ENCODE measurements at regions not wholly inside any gene's neighbourhood (a gene's known extent, or its start where the extent isn't known, plus 50 kb on each side); places are given as distances from the start of the nearest gene placed in this dataset.
"Not testable (repeated sequence)": the region's sequence is repeated elsewhere in the genome, so short reads cannot be mapped to it uniquely, and the experiment has no call there.

DNA sequence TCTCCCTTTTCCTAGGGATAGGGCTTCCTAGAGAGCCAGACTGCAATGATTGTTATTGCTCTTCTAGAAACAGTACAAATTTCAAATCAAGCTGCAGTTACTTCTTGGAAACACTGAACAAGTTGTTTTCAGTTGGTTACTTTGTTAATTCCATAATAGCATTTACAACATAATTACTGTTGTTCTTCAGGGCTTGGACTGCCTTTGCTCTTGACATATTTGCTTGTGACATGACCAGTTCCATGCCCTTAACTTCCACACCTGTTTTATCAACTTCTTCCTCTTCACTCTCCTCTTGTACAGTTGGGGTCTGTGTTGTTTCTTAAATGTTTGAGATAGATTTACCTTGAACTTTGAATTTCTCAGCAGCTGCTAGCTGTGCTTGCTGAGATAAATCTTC is 104.4 kb downstream of the SEC23IP start:
- DNase-seq = no peak

DNA sequence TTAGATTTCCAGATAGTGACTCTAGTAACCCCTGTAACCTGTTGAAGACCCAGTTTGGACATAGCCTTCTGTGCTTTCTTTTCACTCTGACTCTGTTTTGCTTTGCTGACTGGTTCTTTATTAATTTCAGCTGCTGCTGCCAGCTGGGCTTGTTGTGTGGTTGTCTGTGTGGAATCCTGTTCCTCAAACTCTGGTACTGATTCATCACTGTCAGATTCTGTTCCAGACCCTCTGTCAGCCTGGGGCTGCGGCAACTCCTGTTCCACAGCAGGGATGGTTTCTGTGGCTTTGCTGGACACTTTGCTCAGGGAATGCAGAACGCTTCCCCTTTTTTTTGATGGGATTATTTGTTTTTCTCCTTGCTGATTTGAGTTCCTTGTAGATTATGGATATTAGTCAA is 104.9 kb downstream of the SEC23IP start:
- DNase-seq = no peak

DNA sequence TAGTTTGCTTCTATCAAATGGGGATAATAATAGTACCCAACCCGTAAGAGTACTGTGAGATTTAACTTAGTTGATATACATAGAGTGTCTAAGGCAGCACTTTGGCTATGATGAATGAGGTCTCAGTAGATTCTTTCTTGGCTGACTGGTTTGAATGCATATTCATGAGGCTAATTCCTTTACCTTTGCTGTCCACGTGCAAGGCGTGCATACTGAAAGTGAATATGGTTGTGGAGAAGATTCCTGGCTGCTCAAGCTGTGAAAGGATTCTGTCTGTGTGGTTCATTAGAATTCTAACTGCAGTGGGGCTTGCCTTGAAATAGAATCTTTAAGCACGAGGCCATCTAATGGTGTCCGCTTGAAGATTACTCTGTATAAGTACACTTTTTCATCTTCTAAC is 110.3 kb downstream of the SEC23IP start:
- no peak for DNase-seq

DNA sequence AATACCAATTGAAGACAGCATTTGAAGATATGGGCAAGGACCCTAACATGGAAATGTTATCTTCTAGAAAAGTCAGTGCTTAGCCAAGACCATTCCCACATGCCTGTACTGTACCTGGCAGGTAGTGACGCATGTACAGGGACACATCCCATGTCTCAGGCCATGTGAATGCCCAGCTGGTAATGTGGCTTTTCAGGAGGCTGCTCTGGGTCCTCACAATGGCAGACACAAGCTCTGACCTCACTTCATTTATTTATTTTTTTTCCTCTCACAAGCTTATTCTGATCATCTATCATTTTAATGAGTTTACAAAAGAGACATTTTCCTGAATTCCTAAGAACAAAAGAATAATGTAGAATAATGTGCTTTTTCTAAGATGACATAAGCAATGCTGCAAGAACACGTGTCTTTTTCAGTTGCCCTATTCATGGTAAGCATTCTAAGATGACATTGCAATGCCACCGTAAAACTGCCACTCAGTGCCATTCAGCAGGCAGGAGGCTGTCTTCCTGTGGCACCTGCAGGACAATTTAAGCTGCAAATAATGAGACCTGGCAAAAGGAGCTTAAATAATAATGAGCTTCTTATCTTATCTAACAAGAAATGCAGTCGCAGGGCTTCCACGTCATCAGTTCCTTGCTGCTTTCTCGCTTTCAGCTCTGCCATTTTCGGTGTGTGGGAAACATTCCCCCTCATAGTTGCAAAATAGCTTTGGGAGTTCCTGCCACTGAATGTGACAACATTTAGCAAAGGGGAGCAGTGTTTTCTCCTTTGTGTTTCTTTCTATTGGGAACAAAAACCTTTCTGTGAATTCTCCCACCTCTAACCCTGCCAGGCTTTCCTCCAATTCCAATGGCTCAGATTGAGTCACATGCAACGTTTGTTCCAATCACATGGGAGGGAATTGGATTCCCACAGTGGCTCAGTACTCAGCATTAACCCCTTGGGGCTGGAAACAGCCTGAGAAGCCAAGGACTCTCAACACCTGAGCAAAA is 113.0 kb downstream of the SEC23IP start:
- no peak for DNase-seq

DNA sequence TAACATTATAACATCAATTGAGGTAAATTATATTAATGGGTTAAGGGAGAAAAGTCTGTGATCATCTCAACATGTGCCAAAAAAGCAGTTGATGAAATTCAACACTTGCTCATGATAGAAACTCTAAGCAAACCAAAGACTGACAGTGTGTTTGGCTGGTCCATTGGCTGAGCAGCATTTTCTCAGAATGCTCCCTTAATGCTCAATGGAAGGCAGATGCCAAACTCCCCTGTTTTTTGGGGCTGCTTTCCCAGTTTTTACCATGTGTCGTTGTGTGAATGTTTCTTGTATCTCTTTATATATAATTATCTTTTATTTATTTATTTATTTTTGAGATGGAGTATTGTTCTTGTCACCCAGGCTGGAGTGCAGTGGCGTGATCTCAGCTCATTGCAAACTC is 114.7 kb downstream of the SEC23IP start:
- DNase-seq = no peak

DNA sequence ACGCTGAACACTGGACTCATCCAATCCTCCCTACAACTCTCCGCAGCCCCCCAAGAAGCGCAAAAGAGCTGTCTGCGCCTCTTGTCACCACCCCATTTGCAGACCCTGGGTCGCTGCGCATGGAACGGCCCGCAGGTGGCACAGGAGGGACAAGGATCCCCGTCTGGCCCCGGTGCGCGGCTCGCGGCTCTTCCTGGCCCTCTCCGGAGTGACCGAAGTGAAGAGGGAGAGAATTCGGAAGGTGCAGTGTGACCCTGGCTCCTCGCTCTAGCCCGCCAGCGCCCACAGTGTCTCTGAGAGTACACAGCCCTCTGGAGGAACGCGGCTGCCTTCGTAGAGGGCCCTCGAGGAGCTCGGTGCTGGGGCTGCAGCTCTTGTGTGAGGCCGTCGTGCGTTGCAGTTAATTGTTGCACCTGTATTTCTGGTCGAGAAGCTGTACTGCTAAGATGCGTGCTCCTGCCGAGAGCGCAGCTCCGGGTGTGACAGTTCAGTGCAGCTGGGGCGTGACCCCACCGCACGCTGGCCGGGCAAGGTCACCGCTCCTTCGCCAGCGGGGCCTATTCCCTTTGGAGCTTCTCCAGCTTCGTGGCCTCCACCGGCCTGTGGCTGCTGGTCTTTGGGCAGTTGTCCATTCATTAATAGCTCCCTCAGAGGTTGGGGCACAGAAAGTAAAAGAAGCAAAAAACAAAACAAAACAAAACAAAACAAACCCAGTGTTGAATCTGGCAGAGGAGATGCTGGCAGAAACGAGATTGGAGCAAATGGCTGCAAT is 119.0 kb downstream of the SEC23IP start:
- DNase-seq = no peak

DNA sequence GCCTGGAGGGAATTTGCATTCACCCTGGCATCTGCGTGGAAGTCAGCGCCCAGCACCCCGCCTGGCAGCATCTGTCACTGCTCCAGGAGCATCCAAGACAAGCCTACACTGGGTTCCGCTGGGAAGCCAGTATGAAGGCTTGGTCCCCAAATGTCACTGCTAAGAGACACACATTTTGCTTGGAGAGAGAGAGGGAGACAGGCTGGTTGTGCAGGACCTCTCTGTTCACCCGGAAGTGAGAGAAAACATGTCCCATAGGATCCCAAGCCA is 119.5 kb downstream of the SEC23IP start:
- no peak for DNase-seq

DNA sequence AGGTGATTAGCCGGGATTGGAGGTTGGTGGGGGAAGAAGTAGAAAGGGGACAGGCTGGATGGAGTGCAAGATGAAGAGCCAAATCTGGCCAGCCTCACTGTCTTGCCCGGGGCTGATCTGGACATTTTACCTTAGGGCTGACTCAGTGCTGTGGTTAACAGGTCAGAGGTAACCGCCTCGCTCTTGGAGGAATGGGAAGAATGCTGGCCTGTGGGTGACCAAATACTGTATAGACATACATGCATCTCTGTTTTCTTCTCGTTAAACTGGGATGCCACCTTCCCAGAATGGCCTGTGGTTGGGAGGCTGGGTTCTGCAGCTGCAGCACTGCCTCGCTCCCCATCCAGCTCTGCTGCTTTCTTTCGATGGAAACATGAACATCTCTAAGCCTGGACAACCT is 120.0 kb downstream of the SEC23IP start:
- DNase-seq = no peak

DNA sequence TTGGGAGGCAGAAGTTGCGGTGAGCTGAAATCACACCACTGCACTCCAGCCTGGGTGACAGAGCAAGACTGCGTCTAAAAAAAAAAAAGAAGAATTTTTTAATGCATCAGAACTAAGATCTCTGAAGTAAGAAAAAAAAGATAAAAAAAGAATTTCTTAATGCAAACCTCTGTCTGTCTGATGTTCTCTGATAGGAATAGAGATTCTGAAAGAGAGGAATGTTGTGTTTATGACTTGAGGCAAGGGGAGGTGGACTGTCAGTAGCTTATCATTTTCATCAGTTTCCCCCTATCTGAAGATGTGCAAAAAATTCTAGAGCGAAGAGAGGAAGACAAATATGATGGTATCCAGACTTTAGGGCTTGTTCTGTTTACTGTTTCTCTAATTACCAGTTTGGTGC is 121.5 kb downstream of the SEC23IP start:
- no peak for DNase-seq

DNA sequence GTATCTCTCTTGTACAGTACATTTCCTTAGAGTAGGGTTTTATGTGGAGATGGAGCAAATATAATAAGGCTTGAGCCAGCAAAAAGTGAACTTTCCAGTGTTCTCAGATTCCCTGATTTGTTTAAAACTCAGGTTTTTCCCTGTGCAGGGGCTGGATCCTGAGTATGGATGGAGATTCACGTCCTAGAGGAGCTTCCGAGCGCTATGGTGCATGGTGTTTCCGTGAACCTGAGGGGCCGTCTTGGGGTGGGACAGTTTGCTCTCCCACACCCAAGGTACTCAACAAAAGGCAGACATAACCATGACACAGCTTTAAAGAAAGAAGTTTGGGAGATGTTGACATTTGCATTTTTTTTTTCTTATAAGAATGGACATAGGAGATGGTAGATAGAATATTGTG is 122.5 kb downstream of the SEC23IP start:
- no peak for DNase-seq

DNA sequence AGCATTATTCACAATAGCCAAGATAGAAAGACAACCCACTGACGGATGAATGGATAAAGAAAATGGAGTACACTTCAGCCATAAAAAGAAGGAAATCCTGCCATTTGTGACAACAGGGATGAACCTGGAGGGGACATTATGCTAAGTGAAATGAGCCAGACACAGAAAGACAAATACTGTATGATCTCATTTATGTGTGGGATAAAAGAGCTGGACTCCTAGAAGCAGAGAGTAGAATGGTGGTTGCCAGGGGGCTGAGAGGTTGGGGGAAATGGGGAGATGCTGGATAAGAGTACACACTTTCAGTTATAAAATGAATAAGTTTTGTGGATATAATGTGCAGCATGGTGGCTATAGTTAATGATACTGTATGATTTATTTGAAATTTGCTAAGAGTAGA is 124.4 kb downstream of the SEC23IP start:
- DNase-seq = no peak

DNA sequence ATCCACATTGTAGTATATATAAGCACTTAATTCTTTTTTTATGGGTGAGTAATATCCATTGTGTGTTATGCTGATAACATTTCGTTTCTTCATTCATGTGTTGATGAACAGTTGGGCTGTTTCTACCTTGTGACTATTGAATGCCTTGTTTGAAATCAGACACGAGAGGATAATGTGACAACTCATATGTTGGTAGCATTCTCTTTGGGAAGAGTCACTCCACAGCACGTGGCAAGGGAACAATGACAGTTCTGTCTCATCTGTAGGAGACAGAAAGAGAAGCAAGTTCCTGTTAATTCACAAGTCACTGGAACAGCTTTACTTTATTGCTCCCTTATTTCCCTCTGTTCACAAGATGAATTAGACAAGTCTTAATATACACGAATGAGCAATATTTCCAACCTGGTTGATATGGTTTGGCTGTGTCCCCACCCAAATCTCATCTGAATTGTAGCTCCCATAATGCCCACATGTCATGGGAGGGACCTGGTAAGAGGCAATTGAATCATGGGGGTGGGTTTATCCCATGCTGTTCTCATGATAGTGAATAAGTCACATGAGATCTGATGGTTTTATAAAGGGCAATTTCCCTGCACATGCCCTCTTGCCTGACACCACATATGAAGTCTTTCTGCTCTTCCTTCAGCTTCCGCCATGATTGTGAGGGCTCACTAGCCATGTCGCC is 125.3 kb downstream of the SEC23IP start:
- DNase-seq = no peak

DNA sequence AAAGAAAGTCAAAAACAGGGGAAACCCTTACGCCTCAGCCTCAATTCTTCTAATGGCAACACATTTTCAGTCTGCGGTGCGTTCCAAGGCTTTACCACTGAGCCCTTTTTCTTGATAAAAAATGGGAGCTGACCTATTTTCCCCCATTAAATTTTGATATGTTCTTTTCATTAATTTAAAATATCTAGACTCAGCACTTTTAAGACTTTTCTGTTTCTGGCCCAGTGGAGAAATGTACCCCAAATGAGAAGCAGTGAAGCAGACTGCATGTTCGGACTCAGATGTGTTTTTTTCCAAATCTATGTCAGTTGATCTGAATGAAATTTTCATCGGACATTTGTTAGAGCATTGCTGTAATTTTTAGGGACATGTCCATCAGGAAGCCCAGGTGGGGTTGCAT is 126.2 kb downstream of the SEC23IP start:
- no peak for DNase-seq

DNA sequence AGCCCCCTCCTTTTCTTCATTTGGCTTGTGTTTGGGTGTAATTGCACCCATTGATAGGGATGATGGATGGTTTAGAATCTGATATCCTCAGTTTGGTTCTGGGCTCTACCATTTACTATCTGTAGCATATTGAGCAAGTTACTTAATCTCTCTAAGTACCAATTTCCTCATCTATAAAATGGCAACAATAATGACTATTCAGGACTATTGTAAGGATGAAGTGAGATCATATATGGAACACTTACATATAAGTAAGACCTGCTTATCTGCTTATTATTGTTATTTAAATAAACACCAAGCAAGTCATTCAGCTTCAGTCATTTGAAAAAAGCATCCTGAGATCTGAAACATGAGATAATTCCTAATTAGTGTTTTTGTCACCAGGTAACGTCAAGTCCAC is 127.0 kb downstream of the SEC23IP start:
- DNase-seq = no peak

DNA sequence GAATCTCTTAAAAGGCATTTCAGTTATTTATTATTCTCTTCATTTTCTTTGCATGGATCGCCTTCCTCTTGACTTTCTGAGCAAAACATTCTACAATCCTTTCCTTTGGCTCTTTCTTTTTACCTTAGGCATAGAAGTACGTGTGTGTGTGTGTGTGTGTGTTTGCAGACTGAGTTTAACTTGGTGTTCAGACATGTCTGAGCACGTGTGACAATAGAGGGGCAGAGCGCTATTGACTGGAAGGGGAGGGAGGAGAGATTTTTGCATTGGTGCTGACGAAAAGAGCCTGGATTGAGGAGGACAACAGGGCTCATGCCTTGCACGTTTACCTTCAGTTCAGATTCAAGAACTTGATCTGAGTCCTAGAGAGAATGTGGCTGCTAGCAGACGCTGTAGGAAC is 129.8 kb downstream of the SEC23IP start:
- no peak for DNase-seq

DNA sequence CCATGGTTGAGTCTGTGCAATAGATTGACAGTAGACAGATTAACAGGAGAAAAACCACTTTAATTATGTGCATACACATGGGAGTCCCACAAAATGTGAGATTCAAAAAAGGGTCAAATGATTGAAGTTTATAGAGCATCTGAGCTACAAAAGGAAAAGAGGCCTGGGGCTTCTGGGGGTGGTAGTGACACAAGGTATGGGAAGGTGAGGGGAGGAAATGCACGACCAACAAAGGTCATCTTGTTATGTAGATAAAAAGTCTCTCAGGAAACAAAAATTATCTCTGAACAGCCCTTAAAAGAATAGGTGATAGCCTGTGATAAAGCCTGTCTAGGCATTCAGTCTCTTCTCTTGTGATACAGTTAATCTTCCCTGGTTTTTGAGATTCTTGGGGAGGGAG is 141.7 kb downstream of the SEC23IP start:
- DNase-seq = no peak

DNA sequence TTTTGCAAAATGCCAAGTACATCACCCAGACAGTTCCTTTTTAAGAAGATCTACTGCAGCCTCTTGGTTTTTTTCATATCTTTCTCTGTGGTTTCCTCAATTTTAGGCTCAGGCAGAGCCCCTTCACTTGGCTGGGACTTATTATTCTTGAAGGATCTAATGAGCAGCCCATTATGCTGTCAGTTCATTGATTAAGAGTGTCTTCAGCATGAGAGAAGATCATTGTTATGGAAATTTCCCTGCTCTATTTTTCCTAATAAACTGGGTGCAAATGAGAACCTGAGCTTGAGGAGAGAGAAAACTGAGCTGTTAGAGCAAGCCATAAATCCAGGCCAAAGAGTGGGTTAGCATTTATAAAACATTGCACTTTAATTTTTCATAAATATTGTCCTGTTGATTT is 146.5 kb downstream of the SEC23IP start:
- DNase-seq = no peak

DNA sequence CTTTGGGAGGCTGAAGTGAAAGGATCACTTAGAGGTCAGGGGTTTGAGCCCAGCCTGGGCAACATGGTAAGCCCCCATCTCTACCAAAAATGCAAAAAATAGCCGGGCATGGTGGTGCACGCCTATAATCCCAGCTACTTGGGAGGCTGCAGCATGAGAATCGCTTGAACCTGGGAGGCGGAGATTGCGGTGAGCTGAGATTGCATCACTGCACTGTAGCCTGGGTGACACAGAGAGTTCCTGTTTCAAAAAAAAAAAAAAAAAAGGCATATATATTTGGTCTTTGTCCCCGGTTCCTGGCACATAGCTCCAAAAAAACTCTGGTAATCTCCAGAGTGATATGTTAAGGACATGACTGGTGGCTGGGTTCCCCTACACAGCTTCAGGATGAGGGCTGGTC is 147.3 kb downstream of the SEC23IP start:
- DNase-seq = no peak

DNA sequence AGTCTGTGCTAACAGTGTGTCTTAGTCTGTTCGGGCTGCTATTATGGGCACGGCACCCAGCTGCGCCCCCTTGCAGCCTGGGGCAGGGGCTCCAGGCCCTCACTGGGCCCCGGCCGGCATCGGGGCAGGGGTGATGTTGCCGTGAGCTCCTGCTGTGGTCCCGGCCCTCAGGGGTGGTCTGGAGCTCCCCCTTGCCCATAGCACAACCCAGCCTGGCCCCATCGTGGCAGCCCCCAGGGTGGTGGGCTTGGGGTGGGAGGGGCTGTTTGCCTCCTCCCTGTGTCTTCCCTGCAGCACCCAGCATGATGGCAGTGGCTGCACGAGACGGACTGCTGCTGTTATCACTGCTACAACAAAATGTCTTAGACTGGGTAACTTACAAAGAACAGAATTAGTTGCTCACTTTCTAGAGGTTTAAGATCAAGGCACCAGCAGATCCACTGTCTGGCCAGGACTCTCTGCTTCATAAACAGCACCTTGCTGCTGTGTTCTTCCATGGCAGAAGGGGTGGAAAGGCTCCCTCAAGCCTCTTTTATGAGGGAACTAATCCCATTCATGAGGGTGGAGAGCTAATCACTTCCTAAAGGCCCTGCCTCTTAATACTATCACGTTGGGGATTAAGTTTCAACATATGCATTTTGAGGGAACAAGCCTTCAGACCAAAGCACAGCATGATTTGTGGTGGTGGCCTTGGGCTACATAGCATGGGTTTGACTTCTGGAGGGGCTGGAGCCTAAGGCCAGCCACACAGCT is 149.5 kb downstream of the SEC23IP start:
- DNase-seq = no peak

DNA sequence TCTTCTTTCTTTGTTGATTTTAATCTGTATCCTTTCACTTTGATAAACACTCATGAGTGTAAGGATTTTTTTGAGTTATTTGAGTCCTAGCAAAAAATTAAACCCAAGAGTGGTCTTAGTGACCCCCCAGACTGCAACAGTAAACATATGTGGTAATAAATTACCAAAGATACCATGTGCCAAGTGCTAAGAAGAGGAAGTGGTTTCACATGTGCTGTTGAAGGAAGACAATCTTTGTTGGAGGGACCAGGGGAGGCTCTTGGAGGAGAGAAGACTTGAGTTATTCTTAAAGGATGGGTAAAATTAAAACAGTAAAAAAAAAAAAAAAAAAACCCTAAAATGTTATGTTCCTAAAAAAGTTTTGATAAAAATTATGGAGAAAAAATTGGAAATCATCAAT is 150.2 kb downstream of the SEC23IP start:
- DNase-seq = no peak

DNA sequence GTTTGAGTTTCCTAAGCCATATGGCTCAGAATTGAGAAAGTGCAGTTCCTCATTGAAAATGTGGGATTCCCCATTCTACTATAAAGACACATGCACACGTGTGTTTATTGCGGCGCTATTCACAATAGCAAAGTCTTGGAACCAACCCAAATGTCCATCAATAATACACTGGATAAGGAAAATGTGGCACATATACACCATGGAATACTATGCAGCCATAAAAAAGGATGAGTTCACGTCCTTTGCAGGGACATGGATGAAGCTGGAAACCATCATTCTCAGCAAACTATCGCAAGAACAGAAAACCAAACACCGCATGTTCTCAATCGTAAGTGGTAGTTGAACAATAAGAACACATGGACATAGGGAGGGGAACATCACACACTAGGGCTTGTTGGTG is 154.8 kb downstream of the SEC23IP start:
- not testable (repeated sequence) for DNase-seq

DNA sequence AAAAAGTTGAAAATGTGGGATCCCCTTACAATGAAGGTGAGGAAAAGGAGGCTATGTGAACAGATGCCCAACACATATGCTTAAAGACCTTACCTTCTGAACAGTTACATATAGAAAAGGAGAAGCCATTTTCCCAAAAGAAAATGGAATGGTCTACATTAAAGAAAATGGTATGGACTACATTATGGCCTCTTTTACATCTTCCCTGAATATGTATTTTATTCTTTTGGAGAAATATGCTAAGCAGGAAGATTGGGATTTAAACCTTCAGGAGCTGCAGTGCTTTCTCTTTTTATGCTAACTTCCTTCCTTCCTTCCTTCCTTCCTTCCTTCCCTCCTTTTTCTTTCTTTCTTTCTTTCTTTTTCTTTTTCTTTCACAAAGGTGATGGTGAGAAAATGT is 155.4 kb downstream of the SEC23IP start:
- DNase-seq = no peak

DNA sequence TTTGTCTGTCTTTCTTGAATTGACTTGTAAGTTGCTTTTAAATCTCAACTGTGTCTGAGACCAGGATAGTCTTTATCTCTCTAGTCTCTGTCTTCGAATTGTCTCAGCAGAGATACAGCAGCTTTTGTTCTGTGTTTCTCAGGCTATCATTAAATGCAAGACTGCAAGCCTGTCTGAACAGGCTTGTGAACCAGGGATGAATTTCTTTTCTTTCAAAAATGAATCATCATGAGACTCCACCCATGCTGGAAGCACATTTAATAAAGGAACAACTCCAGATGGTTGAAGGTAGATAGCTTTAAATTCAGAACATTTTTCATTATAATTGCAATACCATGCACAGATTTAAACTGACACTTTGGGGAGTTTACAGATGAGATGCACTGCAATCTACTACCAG is 155.9 kb downstream of the SEC23IP start:
- no peak for DNase-seq
